B cell (primary cell): ENCODE measurements at regions not wholly inside any gene's neighbourhood (a gene's known extent, or its start where the extent isn't known, plus 50 kb on each side); places are given as distances from the start of the nearest gene placed in this dataset.

Experiments used
- CTCF ChIP-seq: fragments of 200-600 bp; IDR thresholded peaks from one replicate; pipeline ENCODE4 v1.8.0; 2022; ENCODE audit warnings: antibody characterized with exemption, mild to moderate bottlenecking
- EZH2 ChIP-seq: IDR thresholded peaks from 2 replicates; pipeline ENCODE4 v1.6.1; 2012; ENCODE audit warnings: borderline replicate concordance, low read depth, mild to moderate bottlenecking, moderate library complexity, low read length; ENCODE audit not compliant: insufficient read depth, poor library complexity, severe bottlenecking

GRCh38 chr7:42746214-42746613 is 165.7 kb downstream of the C7orf25 start:
- TF ChIP-seq CTCF, result no peak
- TF ChIP-seq EZH2, result no peak
